H9 (cell line): ENCODE measurements at regions not wholly inside any gene's neighbourhood (a gene's known extent, or its start where the extent isn't known, plus 50 kb on each side); places are given as distances from the start of the nearest gene placed in this dataset.

ENCODE experiments used
- DNase-seq: peaks from one replicate; pipeline ENCODE4 v3.0.0-alpha.2; 2017
- H2AFZ ChIP-seq: one replicate; pipeline ENCODE4 v1.6.1; 2013; ENCODE audit warnings: mild to moderate bottlenecking, low read length, control low read depth, moderate library complexity
- H2AK5ac ChIP-seq: 2 replicates; pipeline ENCODE4 v1.6.1; 2013; ENCODE audit warnings: low read length, control low read depth, mixed read lengths; ENCODE audit not compliant: insufficient read length
- H2BK120ac ChIP-seq: one replicate; pipeline ENCODE4 v1.6.1; 2013; ENCODE audit warnings: low read depth, mild to moderate bottlenecking, low read length, control low read depth, inconsistent platforms; ENCODE audit not compliant: poor library complexity, severe bottlenecking
- H2BK12ac ChIP-seq: 2 replicates; pipeline ENCODE4 v1.6.1; 2013; ENCODE audit warnings: low read length, control low read depth, mixed read lengths, low read depth; ENCODE audit not compliant: insufficient read length
- H2BK15ac ChIP-seq: 2 replicates; pipeline ENCODE4 v1.6.1; 2013; ENCODE audit warnings: low read depth, low read length, control low read depth
- H2BK20ac ChIP-seq: one replicate; pipeline ENCODE4 v1.6.1; 2013; ENCODE audit warnings: low read depth, mild to moderate bottlenecking, low read length, control low read depth, inconsistent platforms; ENCODE audit not compliant: poor library complexity, severe bottlenecking
- H2BK5ac ChIP-seq: 2 replicates; pipeline ENCODE4 v1.6.1; 2013; ENCODE audit warnings: low read length, control low read depth, mixed read lengths; ENCODE audit not compliant: insufficient read length
- H3K14ac ChIP-seq: 2 replicates; pipeline ENCODE4 v1.6.1; 2013; ENCODE audit warnings: low read length, control low read depth; ENCODE audit not compliant: insufficient read depth
- H3K18ac ChIP-seq: 2 replicates; pipeline ENCODE4 v1.6.1; 2013; ENCODE audit warnings: low read depth, mild to moderate bottlenecking, mixed read lengths, low read length, control low read depth; ENCODE audit not compliant: insufficient read length
- H3K23ac ChIP-seq: 2 replicates; pipeline ENCODE4 v1.6.1; 2013; ENCODE audit warnings: low read length, control low read depth, mixed read lengths, low read depth; ENCODE audit not compliant: insufficient read length
- H3K23me2 ChIP-seq: 2 replicates; pipeline ENCODE4 v1.6.1; 2013; ENCODE audit warnings: low read depth, mild to moderate bottlenecking, mixed read lengths, low read length, control low read depth; ENCODE audit not compliant: insufficient read length, poor library complexity, severe bottlenecking
- H3K27ac ChIP-seq: 2 replicates; pipeline ENCODE4 v1.5.1; 2013; ENCODE audit warnings: low read length, control low read depth, mixed read lengths, low read depth; ENCODE audit not compliant: insufficient read length
- H3K27me3 ChIP-seq: 2 replicates; pipeline ENCODE4 v1.6.1; 2013; ENCODE audit warnings: low read length, control low read depth, inconsistent platforms; ENCODE audit not compliant: insufficient read depth
- H3K4ac ChIP-seq: 2 replicates; pipeline ENCODE4 v1.6.1; 2013; ENCODE audit warnings: low read depth, mild to moderate bottlenecking, control low read depth, inconsistent platforms, low read length, moderate library complexity
- H3K4me1 ChIP-seq: 2 replicates; pipeline ENCODE4 v1.6.1; 2013; ENCODE audit warnings: low read length, control low read depth, inconsistent platforms; ENCODE audit not compliant: insufficient read depth
- H3K4me2 ChIP-seq: 2 replicates; pipeline ENCODE4 v1.6.1; 2013; ENCODE audit warnings: low read length, control low read depth, mixed read lengths; ENCODE audit not compliant: insufficient read length, insufficient read depth
- H3K56ac ChIP-seq: 2 replicates; pipeline ENCODE4 v1.6.1; 2013; ENCODE audit warnings: low read depth, mild to moderate bottlenecking, mixed read lengths, low read length, control low read depth; ENCODE audit not compliant: insufficient read length
- H3K79me1 ChIP-seq: 2 replicates; pipeline ENCODE4 v1.6.1; 2013; ENCODE audit warnings: low read depth, mild to moderate bottlenecking, moderate library complexity, low read length, control low read depth, inconsistent platforms; ENCODE audit not compliant: insufficient read depth, poor library complexity, severe bottlenecking
- H3K79me2 ChIP-seq: 2 replicates; pipeline ENCODE4 v1.6.1; 2013; ENCODE audit warnings: low read length, control low read depth, inconsistent platforms; ENCODE audit not compliant: insufficient read depth
- H3K9ac ChIP-seq: 2 replicates; pipeline ENCODE4 v1.6.1; 2013; ENCODE audit warnings: low read length, control low read depth, mixed read lengths; ENCODE audit not compliant: insufficient read length; ENCODE audit errors: extremely low read depth
- H3K9me3 ChIP-seq: one replicate; pipeline ENCODE4 v1.6.1; 2013; ENCODE audit warnings: low read depth, low read length, inconsistent platforms; ENCODE audit not compliant: control insufficient read depth
- H3T11ph ChIP-seq: one replicate; pipeline ENCODE4 v1.6.1; 2013; ENCODE audit warnings: mild to moderate bottlenecking, low read length, control low read depth, inconsistent platforms
- H4K20me1 ChIP-seq: one replicate; pipeline ENCODE4 v1.6.1; 2013; ENCODE audit not compliant: control insufficient read depth, insufficient read length, insufficient read depth
- H4K5ac ChIP-seq: 2 replicates; pipeline ENCODE4 v1.6.1; 2013; ENCODE audit warnings: low read depth, mild to moderate bottlenecking, mixed read lengths, low read length, control low read depth; ENCODE audit not compliant: insufficient read length
- H4K8ac ChIP-seq: replicated peaks from 2 replicates; pipeline ENCODE4 v1.6.1; 2013; ENCODE audit warnings: low read length, control low read depth, mixed read lengths, low read depth; ENCODE audit not compliant: insufficient read length
- H4K91ac ChIP-seq: 2 replicates; pipeline ENCODE4 v1.6.1; 2013; ENCODE audit warnings: low read depth, mild to moderate bottlenecking, moderate library complexity, mixed read lengths, low read length, control low read depth; ENCODE audit not compliant: insufficient read length
- H3K27ac Mint-ChIP-seq, 3 experiments: 2 replicates in 2 of 3; 3 replicates in 1 of 3; pipeline ENCODE4 v1.8.0; 2020 to 2021; ENCODE audit warnings: mixed read lengths in 3 of 3, mild to moderate bottlenecking in 1 of 3, moderate library complexity in 1 of 3
- H3K27me3 Mint-ChIP-seq: 2 replicates; pipeline ENCODE4 v1.8.0; 2021; ENCODE audit warnings: low read depth, mild to moderate bottlenecking, moderate library complexity, mixed read lengths
- H3K36me3 Mint-ChIP-seq, 3 experiments: 2 replicates in 2 of 3; 3 replicates in 1 of 3; pipeline ENCODE4 v1.8.0; 2020 to 2021; ENCODE audit warnings: low read depth in 3 of 3, mixed read lengths in 3 of 3; ENCODE audit not compliant: insufficient read depth in 1 of 3
- H3K4me1 Mint-ChIP-seq, 2 experiments: 2 replicates each; pipeline ENCODE4 v1.8.0; 2020; ENCODE audit warnings: mixed read lengths in 2 of 2
- H3K4me3 Mint-ChIP-seq, 2 experiments: 2 replicates in 1 of 2; 3 replicates in 1 of 2; pipeline ENCODE4 v1.8.0; 2020 to 2021; ENCODE audit warnings: mild to moderate bottlenecking in 2 of 2, mixed read lengths in 2 of 2, moderate library complexity in 1 of 2
- H3K9me3 Mint-ChIP-seq, 2 experiments: 2 replicates in 1 of 2; 3 replicates in 1 of 2; pipeline ENCODE4 v1.8.0; 2020; ENCODE audit warnings: mild to moderate bottlenecking in 2 of 2, mixed read lengths in 2 of 2, moderate library complexity in 1 of 2
- WGBS: extraction: QIAGEN DNeasy Blood & Tissue Kit; methylation state at CpG from one replicate; pipeline ENCODE4 v1.1.7; 2013; ENCODE audit warnings: missing lambda C conversion rate, low lambda C conversion rate, mixed read lengths; ENCODE audit not compliant: insufficient read length; ENCODE audit errors: extremely low coverage; 5-methylcytosine and 5-hydroxymethylcytosine counted together
- TF ChIP-seq, protein P1 (sequence below): fragments of 200-600 bp; sonication (generic); conservative IDR thresholded peaks from 3 replicates; pipeline ENCODE4 v1.8.0; 2021; ENCODE audit warnings: antibody characterized with exemption, mild to moderate bottlenecking

DNA sequence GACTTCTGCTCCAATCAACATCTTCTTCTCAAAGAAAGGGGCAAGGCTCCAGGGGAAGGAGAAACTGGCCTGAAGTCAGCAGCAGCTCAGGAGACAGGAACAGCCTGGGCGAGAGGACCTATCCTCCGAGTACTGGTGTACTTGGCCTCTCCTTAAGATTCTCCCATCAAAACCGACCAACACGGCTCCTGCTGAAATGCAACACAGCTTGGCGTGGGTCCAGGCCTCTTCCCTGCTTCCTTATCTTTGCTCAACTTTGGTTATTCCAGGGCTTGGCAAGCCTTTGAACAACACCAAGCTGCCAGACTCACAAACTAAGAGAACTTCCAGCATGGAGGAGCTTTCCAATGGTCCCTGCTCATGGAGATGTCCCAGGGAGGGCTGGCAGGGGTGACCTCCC is 377.4 kb downstream of the BCL11B start:
- Mint-ChIP-seq H3K36me3 (peaks cover 0 to 6% (median 0%) of the 10 kb centered on the region in 3 experiments; a peak in 3 of 7 replicates), H3K4me3 (no peak overlapping the region), H3K9me3 (peaks cover 10% of the 10 kb centered on the region in 2 experiments), H3K4me1 (peaks cover 14 to 27% of the 10 kb centered on the region in 2 experiments), H3K27me3 (peaks cover 23% of the 10 kb centered on the region), H3K27ac (no peak overlapping the region)
- H2BK20ac ChIP-seq: no peak overlapping the region
- H3K79me1 ChIP-seq: no peaks in the 10 kb centered on the region
- H4K20me1 ChIP-seq: no peaks in the 10 kb centered on the region
- no peak overlapping the region for H2AK5ac ChIP-seq
- no peak overlapping the region for H3K56ac ChIP-seq
- H4K91ac ChIP-seq: no peak overlapping the region
- H3K9me3 ChIP-seq: no peaks in the 10 kb centered on the region
- H4K8ac ChIP-seq: no peak overlapping the region
- H3K18ac ChIP-seq: no peak overlapping the region
- H4K5ac ChIP-seq: no peak overlapping the region
- no peak overlapping the region for H3K4ac ChIP-seq
- H2BK120ac ChIP-seq: no peak overlapping the region
- no peak overlapping the region for H3K4me2 ChIP-seq
- TF ChIP-seq, protein P1, sequence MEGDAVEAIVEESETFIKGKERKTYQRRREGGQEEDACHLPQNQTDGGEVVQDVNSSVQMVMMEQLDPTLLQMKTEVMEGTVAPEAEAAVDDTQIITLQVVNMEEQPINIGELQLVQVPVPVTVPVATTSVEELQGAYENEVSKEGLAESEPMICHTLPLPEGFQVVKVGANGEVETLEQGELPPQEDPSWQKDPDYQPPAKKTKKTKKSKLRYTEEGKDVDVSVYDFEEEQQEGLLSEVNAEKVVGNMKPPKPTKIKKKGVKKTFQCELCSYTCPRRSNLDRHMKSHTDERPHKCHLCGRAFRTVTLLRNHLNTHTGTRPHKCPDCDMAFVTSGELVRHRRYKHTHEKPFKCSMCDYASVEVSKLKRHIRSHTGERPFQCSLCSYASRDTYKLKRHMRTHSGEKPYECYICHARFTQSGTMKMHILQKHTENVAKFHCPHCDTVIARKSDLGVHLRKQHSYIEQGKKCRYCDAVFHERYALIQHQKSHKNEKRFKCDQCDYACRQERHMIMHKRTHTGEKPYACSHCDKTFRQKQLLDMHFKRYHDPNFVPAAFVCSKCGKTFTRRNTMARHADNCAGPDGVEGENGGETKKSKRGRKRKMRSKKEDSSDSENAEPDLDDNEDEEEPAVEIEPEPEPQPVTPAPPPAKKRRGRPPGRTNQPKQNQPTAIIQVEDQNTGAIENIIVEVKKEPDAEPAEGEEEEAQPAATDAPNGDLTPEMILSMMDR: no peak
- H3K4me1 ChIP-seq: no peaks in the 10 kb centered on the region; the same call in 1 of the 2 replicates
- no peak overlapping the region for H3K14ac ChIP-seq
- H3K27ac ChIP-seq: no peak overlapping the region
- no peak overlapping the region for H2BK5ac ChIP-seq
- no peak for DNase-seq
- WGBS: no CpG with 5 or more reads among the region's 5 CpGs
- no peak overlapping the region for H3T11ph ChIP-seq
- H3K9ac ChIP-seq: no peak overlapping the region
- no peaks in the 10 kb centered on the region for H3K79me2 ChIP-seq
- no peaks in the 10 kb centered on the region for H3K27me3 ChIP-seq
- H3K23ac ChIP-seq: no peak overlapping the region
- H3K23me2 ChIP-seq: no peaks in the 10 kb centered on the region
- H2BK15ac ChIP-seq: no peak overlapping the region
- no peak overlapping the region for H2AFZ ChIP-seq
- H2BK12ac ChIP-seq: no peak overlapping the region
